Psoas muscle (tissue), 7 donors: ENCODE measurements at regions not wholly inside any gene's neighbourhood (a gene's known extent, or its start where the extent isn't known, plus 50 kb on each side); places are given as distances from the start of the nearest gene placed in this dataset.

ENCODE experiments used
- ATAC-seq, 4 donors: fragments of 200-7000 bp; cut with Tn5 transposase; one replicate each; pipeline ENCODE4 v1.9.1; 2020; ENCODE audit warnings: moderate library complexity in 3 of 4, mild to moderate bottlenecking in 2 of 4
- DNase-seq, 2 donors: peaks; one replicate each; pipeline ENCODE4 v3.0.0-alpha.2; 2020
- H3K27ac ChIP-seq: fragments of 200-600 bp; one replicate; pipeline ENCODE4 v1.8.0; 2022
- H3K27me3 ChIP-seq, 3 donors: fragments of 200-600 bp in 1 of 3; one replicate each; pipeline versions ENCODE4 v1.6.1 to v1.8.0; 2013 to 2022; ENCODE audit warnings: low read length in 2 of 3, mild to moderate bottlenecking in 2 of 3, moderate library complexity in 1 of 3; ENCODE audit not compliant: insufficient read depth in 3 of 3
- H3K36me3 ChIP-seq, 2 donors: fragments of 200-600 bp in 1 of 2; one replicate each; pipeline versions ENCODE4 v1.6.1 to v1.8.0; 2013 to 2022; ENCODE audit warnings: low read depth in 1 of 2, mild to moderate bottlenecking in 1 of 2, moderate library complexity in 1 of 2; ENCODE audit not compliant: insufficient read depth in 1 of 2
- H3K4me1 ChIP-seq: fragments of 200-600 bp; one replicate; pipeline ENCODE4 v1.8.0; 2022
- H3K4me3 ChIP-seq: fragments of 200-600 bp; one replicate; pipeline ENCODE4 v1.8.0; 2022; ENCODE audit warnings: mild to moderate bottlenecking
- H3K9me3 ChIP-seq: fragments of 200-600 bp; one replicate; pipeline ENCODE4 v1.8.0; 2022
- WGBS, 3 donors: extraction: QIAGEN DNeasy Blood & Tissue Kit; methylation state at CpG; one replicate each; pipeline versions ENCODE4 v1.1.6 to v1.1.7; 2013; 5-methylcytosine and 5-hydroxymethylcytosine counted together
- intact Hi-C, 2 donors: fragments of 100-400 bp; cut with DNase I; formaldehyde crosslinking; loops; one replicate each; pipeline versions ENCODE4 v1.11.0 to v1.14.2; 2022
- TF ChIP-seq, protein P1 (sequence below): fragments of 200-600 bp; IDR thresholded peaks from one replicate; pipeline ENCODE4 v1.8.0; 2022; ENCODE audit warnings: antibody characterized with exemption
- donor health status: healthy with polysubstance abuse.
- donor health status: DM: no; HTN: no; CAD: no; lungs with moderate emphysema.
- donor health status: Bipolar disorder and iron deficiency.
- donor health status: healthy.
- donor health status: DM: yes; HTN: yes; CAD: no.
- donor health status: DM: no; HTN: no; CAD: no.
- donor health status: DM: yes; HTN: yes; CAD: no.

DNA sequence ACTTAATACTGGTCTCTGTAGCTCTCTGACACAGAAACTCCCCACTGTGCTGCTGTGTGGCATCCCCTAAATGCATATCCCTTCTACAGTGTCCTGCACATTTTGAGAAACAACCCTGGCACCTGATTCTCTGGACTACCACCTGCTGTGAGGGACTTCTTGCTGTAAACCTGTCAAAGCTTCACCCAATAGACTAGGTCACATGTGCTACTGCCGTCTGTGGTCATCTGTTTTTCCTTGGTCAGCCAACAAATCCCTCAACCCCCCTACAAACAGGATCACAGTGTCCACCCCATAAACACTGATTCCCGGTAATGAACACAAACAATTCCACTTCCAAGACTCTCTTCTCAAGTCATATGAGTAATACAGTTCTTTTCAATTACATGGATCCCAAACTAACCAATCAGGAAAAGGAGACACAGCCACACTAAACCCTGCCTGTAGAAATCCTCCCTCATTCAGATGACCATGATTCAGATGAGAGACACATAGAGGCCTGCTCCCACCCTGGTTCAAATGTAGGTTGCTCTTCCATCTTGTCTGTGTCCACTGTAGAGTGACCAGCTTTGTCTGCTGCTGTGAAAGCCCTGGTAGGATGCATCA, 1157.4 kb downstream of the RPIA start:
- Histone ChIP-seq H3K4me1 (no peaks in the 10 kb centered on the region), H3K4me3 (no peak overlapping the region), H3K27me3 (no peaks in the 10 kb centered on the region), H3K27ac (no peak overlapping the region), H3K9me3 (no peaks in the 10 kb centered on the region), H3K36me3 (no peaks in the 10 kb centered on the region)
- no peak for DNase-seq
- ATAC-seq, result no peak
- 30 to 38% (median 31%) methylated on average over 2 of the region's 2 CpGs for WGBS, 3 donors
- TF ChIP-seq, protein P1, sequence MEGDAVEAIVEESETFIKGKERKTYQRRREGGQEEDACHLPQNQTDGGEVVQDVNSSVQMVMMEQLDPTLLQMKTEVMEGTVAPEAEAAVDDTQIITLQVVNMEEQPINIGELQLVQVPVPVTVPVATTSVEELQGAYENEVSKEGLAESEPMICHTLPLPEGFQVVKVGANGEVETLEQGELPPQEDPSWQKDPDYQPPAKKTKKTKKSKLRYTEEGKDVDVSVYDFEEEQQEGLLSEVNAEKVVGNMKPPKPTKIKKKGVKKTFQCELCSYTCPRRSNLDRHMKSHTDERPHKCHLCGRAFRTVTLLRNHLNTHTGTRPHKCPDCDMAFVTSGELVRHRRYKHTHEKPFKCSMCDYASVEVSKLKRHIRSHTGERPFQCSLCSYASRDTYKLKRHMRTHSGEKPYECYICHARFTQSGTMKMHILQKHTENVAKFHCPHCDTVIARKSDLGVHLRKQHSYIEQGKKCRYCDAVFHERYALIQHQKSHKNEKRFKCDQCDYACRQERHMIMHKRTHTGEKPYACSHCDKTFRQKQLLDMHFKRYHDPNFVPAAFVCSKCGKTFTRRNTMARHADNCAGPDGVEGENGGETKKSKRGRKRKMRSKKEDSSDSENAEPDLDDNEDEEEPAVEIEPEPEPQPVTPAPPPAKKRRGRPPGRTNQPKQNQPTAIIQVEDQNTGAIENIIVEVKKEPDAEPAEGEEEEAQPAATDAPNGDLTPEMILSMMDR, result no peak
- intact Hi-C loops, result no loop called here

DNA sequence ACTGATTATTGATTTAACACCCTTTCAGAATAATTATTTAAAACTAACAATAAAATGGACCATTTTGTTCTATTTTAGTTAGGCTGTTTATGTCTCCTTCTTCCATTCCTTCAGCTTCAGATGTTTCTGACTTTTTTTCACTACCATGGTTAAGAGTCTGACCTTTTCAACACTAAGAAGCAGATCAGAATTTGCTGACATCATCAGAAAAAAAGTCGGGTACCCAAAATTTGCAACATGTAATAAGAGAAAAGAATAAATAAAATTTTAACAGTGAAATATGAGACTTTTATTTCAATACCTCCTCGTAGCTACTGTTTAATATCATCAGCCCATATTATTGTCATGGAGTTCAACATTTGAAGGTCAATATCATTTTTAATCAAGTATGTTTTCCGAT, 1158.3 kb downstream of the RPIA start:
- Histone ChIP-seq H3K4me3 (no peak overlapping the region), H3K4me1 (no peaks in the 10 kb centered on the region), H3K9me3 (no peaks in the 10 kb centered on the region), H3K36me3 (no peaks in the 10 kb centered on the region), H3K27ac (no peak overlapping the region), H3K27me3 (no peaks in the 10 kb centered on the region)
- WGBS, 3 donors, result 61 to 65% (median 63%) methylated on average over 3 of the region's 3 CpGs
- ATAC-seq, result no peak
- TF ChIP-seq, protein P1, result no peak
- DNase-seq, result no peak
- intact Hi-C loops, result no loop called here

DNA sequence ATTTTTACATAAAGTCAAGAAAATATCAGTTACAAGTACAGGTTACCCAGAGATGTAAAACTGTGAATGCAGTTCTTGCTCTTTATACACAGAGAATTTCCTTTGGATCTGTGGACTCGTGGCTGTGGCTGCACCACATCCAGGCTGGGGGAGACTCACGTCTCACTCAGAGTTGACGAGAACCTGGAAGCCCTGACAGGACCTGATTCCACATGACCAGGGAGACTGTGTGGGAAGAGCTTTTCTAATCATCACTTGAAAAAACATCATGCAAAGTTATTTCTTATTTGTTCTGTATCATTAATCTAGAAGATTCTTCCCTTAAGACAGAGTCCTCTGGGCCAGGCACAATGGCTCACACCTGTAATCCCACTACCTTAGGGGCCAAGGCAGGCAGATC, 1159.0 kb downstream of the RPIA start:
- TF ChIP-seq, protein P1, result no peak
- Histone ChIP-seq H3K36me3 (no peaks in the 10 kb centered on the region), H3K9me3 (no peaks in the 10 kb centered on the region), H3K4me1 (no peaks in the 10 kb centered on the region), H3K27me3 (no peaks in the 10 kb centered on the region), H3K4me3 (no peak overlapping the region), H3K27ac (no peak overlapping the region)
- DNase-seq, result no peak
- WGBS, 3 donors, result 59 to 61% (median 61%) methylated on average over 3 of the region's 3 CpGs
- intact Hi-C loops, result no loop called here
- no peak for ATAC-seq

DNA sequence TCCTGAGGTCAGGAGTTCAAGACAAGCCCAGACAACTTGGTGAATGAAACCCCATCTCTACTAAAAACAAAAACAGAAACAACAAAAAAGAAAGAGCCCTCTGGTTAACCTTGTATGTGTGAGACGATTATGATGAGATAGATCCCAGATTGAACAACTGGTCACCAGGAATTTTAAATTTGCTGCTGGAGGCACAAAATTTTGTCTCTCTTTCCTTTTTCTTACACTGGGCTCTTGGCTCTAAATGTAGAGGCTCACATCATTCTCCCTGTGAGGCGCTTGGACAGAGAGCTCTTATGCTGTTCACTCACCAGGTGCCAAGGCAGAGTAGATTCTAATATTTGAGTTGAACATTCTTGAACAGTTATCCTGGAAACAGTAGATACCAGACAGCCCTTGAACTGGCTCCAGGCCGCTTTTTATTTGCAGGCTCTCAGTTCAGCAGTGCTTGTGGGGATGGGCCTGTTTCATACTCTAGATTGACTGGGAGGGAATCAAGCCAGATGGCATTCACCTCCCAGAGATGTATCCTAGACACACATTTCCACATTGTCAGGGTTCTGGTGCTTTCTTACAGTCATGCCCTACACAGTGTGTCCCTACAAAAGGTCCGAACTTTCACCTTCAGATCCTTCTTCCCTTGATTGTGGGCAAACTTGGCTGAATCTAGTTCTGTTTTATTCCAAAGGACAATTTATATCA, 1159.6 kb downstream of the RPIA start:
- 69 to 77% (median 73%) methylated on average over 4 of the region's 4 CpGs for WGBS, 3 donors
- no peaks in the 10 kb centered on the region for H3K27me3 ChIP-seq

More for the DNA sequence above, 1159.6 kb downstream of the RPIA start:
- Histone ChIP-seq H3K36me3 (no peaks in the 10 kb centered on the region), H3K4me1 (no peaks in the 10 kb centered on the region), H3K27ac (no peak overlapping the region), H3K4me3 (no peak overlapping the region), H3K9me3 (no peaks in the 10 kb centered on the region)
- no peak for DNase-seq
- ATAC-seq, result peak in 1 of 4 donors; percentile 19
- TF ChIP-seq, protein P1, result no peak
- intact Hi-C loops, result no loop called here
